GM12872 (cell line): ENCODE measurements at regions not wholly inside any gene's neighbourhood (a gene's known extent, or its start where the extent isn't known, plus 50 kb on each side); places are given as distances from the start of the nearest gene placed in this dataset.

Experiments used
- CTCF ChIP-seq: IDR thresholded peaks from 3 replicates; pipeline ENCODE4 v1.5.1; 2011; ENCODE audit warnings: low read depth, mild to moderate bottlenecking, low read length, moderate library complexity; ENCODE audit not compliant: insufficient read depth

GRCh38 chr9:130774183-130774582 lies 60.9 kb upstream of the ABL1 start:
- no peak for TF ChIP-seq CTCF

DNA sequence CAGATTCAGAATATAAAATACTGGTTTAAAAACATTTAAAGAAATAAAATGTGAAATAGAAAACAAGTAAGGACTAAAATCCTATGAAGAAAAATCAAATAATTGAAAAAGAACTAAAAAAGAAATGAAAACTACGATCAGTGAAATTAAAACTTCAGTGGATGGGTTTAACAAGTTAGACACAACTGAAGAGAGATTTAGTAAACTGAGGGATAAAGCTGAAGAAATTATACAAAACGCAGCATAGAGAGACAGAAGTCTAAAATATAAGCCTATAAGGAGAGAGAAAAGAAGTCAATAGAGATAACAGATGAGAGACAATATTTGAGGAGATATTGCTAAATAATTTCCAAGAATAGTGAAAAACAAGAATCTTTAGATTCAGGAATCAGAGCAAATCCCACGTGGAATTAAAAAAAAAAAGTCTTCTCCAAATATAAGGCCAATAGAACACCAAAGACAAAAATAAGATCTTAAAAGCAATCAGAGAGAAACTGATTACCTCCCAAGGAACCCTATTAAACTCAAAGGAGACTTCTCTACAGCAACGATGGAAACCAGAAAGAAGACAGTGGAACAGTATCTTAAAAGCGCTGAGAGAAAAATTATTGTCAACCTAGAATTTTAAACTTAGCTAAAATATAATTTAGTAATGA lies 59.6 kb upstream of the ABL1 start:
- no peak for TF ChIP-seq CTCF

DNA sequence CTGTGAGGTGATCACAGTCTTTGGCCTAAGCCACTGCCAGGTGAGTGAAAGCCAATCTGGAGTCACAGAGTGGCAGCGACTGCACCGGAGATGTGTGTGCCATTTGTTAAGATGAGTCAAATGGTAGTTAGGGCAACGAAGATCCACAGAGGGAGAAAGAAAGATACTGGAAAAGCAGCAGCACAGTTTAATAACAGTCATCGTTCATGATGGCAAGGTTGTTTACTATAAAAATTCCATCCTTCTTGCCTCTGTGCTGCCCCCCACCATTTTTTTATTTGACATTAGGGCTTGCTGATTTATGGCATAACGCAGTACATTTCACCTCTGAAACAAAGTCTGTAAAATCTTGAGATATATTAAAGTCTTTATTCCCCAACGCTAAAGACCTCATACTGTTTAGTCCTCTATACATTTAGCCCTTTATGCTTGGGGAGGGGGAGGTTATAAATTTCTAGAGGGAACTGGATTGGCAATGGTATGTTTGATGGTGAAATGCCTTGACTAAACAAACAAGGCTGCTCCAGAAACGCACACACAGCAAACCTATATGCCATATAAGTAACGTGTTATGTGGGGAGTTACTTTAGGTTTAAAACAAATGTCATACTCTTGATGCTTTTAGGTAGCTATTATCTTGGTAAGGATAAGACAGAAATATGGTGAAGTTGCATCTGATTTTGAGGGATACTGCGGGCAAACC lies 55.8 kb upstream of the ABL1 start:
- TF ChIP-seq CTCF, result no peak

- TF ChIP-seq CTCF, result no peak
Observed at GRCh38 chr9:130780415-130780814, 54.6 kb upstream of the ABL1 start.

DNA sequence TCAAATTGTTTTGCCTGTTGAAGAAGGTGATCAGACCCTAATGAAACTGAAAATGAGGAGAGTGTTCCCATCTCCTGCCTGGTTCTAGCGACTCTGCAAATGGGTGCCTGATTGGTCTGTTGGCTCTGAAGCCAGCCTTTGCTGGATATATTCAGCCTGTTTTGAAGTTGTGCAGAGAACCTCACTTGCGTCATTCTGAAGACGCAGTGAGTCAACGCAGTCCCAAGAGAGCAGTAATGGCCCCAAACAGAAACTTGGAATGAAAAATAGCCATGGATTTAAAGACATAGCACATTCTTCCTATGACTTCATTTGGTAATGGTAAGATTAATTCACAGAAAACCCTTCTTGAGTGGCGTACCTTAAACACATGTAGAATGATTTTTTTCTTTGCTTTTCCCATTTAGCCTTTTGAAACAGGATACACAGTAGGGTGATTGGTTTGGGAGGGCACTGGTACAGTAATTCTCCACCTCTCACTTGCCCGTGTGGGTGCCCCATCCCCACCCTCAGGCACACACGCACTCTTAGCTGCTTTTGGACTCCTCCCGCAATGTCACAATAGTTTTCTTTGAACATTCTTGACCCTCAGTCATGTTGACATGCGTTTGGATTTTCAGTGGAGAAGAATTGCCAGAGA lies 54.1 kb upstream of the ABL1 start:
- no peak for TF ChIP-seq CTCF

DNA sequence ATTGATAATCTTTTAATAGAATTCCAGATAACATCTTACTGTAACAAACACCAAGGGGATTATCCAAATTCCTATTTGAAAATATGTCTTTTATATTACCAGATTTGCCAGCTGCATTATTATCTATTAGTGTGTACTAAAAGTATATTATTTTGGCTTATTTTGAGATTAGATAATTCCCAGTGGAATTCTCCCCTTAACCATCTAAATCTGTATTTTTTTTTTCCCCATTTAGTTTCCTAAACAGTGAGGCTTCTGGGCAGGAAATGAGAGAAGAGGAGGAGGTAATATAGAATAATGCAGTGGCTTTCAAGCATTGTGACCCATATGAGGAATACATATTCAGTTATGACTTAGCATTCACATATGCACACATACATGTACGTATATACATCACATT lies 53.5 kb upstream of the ABL1 start:
- no peak for TF ChIP-seq CTCF

GRCh38 chr9:130782886-130783530 lies 52.0 kb upstream of the ABL1 start:
- no peak for TF ChIP-seq CTCF
